ENCODE measurements at regions not wholly inside any gene's neighbourhood (a gene's known extent, or its start where the extent isn't known, plus 50 kb on each side); places are given as distances from the start of the nearest gene placed in this dataset.
A peak's percentile ranks its signal among the peaks of the same experiment; 100 is the strongest.

- Mint-ChIP-seq H3K36me3 (ENCODE audit: low read depth) (no peaks in the 10 kb centered on the region), H3K4me1 (peaks cover 6% of the 10 kb centered on the region), H3K27ac (no peak overlapping the region), H3K9me3 (no peaks in the 10 kb centered on the region), H3K27me3 (ENCODE audit: insufficient read depth) (no peaks in the 10 kb centered on the region), H3K4me3 (no peak overlapping the region)
- Histone ChIP-seq H3K27me3 (ENCODE audit: control insufficient read depth, insufficient read depth, low read length, poor library complexity, severe bottlenecking) (no peaks in the 10 kb centered on the region), H3K9ac (ENCODE audit: extremely low read depth, low read length, poor library complexity, severe bottlenecking) (no peak overlapping the region), H3K36me3 (ENCODE audit: control insufficient read depth, insufficient read depth, low read length) (no peaks in the 10 kb centered on the region), H3K4me1 (ENCODE audit: control insufficient read depth, insufficient read depth, low read length) (no peaks in the 10 kb centered on the region), H3K4me3 (ENCODE audit: low read length) (no peak overlapping the region), H3K9me3 (ENCODE audit: control insufficient read depth, low read length) (no peaks in the 10 kb centered on the region), H3K27ac (ENCODE audit: low read depth, low read length) (no peak overlapping the region)
- TF ChIP-seq CTCF (conservative IDR thresholded peaks at IDR 0.05), result no peak
- 92 to 94% methylated on average over 5 to 9 of the region's 9 CpGs for WGBS, 2 experiments (ENCODE audit: insufficient coverage in 1 of 2, insufficient read length in 1 of 2)
- DNase-seq, result no peak
Measured at GRCh38 chr6:12586721-12587480, 129.7 kb upstream of the PHACTR1 start.

DNA sequence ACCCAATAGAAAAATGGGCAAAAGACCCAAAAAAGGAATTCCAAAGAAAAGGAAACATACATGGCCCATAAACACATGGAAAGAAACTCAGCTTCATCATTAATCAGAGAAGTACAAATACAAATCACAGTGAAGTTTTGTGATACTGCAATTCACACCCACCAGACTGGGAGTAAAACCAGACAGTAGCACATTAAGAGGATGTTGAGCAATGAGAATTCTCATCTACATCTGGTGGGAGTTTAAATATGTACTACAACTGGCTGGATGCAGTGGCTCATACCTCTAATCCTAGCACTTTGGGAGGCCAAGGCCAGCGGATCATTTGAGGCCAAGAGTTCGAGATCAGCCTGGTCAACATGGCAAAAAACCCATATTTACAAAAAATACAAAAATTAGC lies 125.7 kb upstream of the PHACTR1 start:
- WGBS, 2 experiments (ENCODE audit: insufficient coverage in 1 of 2, insufficient read length in 1 of 2), result 80 to 84% methylated on average over 1 to 2 of the region's 2 CpGs
- H3K9me3 Mint-ChIP-seq, result no peaks in the 10 kb centered on the region
- H3K9ac ChIP-seq (ENCODE audit: extremely low read depth, low read length, poor library complexity, severe bottlenecking), result no peak overlapping the region
- DNase-seq, result no peak
- H3K36me3 ChIP-seq (ENCODE audit: control insufficient read depth, insufficient read depth, low read length), result no peaks in the 10 kb centered on the region
- peaks cover 8% of the 10 kb centered on the region for H3K4me1 Mint-ChIP-seq
- H3K4me3 Mint-ChIP-seq, result no peak overlapping the region
- no peaks in the 10 kb centered on the region for H3K36me3 Mint-ChIP-seq (ENCODE audit: low read depth)
- H3K27me3 Mint-ChIP-seq (ENCODE audit: insufficient read depth), result no peaks in the 10 kb centered on the region
- H3K4me1 ChIP-seq (ENCODE audit: control insufficient read depth, insufficient read depth, low read length), result no peaks in the 10 kb centered on the region
- no peak overlapping the region for H3K27ac ChIP-seq (ENCODE audit: low read depth, low read length)
- TF ChIP-seq CTCF (conservative IDR thresholded peaks at IDR 0.05), result no peak
- H3K27me3 ChIP-seq (ENCODE audit: control insufficient read depth, insufficient read depth, low read length, poor library complexity, severe bottlenecking), result no peaks in the 10 kb centered on the region
- H3K9me3 ChIP-seq (ENCODE audit: control insufficient read depth, low read length), result no peaks in the 10 kb centered on the region
- no peak overlapping the region for H3K27ac Mint-ChIP-seq
- no peak overlapping the region for H3K4me3 ChIP-seq (ENCODE audit: low read length)

GRCh38 chr6:12592634-12593033 lies 123.9 kb upstream of the PHACTR1 start:
- H3K4me1 Mint-ChIP-seq, result peaks cover 8% of the 10 kb centered on the region

More at GRCh38 chr6:12592634-12593033, 123.9 kb upstream of the PHACTR1 start:
- H3K9me3 ChIP-seq (ENCODE audit: control insufficient read depth, low read length), result no peaks in the 10 kb centered on the region
- 80 to 89% methylated on average over 1 to 4 of the region's 4 CpGs for WGBS, 2 experiments (ENCODE audit: insufficient coverage in 1 of 2, insufficient read length in 1 of 2)
- peak; percentile 72 for DNase-seq
- no peak overlapping the region for H3K9ac ChIP-seq (ENCODE audit: extremely low read depth, low read length, poor library complexity, severe bottlenecking)
- Mint-ChIP-seq H3K27ac (no peak overlapping the region), H3K27me3 (ENCODE audit: insufficient read depth) (no peaks in the 10 kb centered on the region), H3K9me3 (no peaks in the 10 kb centered on the region), H3K36me3 (ENCODE audit: low read depth) (no peaks in the 10 kb centered on the region), H3K4me3 (no peak overlapping the region)
- no peak for TF ChIP-seq CTCF (conservative IDR thresholded peaks at IDR 0.05)
- H3K36me3 ChIP-seq (ENCODE audit: control insufficient read depth, insufficient read depth, low read length), result no peaks in the 10 kb centered on the region
- no peaks in the 10 kb centered on the region for H3K4me1 ChIP-seq (ENCODE audit: control insufficient read depth, insufficient read depth, low read length)
- H3K27me3 ChIP-seq (ENCODE audit: control insufficient read depth, insufficient read depth, low read length, poor library complexity, severe bottlenecking), result no peaks in the 10 kb centered on the region
- H3K27ac ChIP-seq (ENCODE audit: low read depth, low read length), result no peak overlapping the region
- H3K4me3 ChIP-seq (ENCODE audit: low read length), result no peak overlapping the region
